ENCODE measurements at regions not wholly inside any gene's neighbourhood (a gene's known extent, or its start where the extent isn't known, plus 50 kb on each side); places are given as distances from the start of the nearest gene placed in this dataset.
"Not testable (repeated sequence)": the region's sequence is repeated elsewhere in the genome, so short reads cannot be mapped to it uniquely, and the experiment has no call there.

DNA sequence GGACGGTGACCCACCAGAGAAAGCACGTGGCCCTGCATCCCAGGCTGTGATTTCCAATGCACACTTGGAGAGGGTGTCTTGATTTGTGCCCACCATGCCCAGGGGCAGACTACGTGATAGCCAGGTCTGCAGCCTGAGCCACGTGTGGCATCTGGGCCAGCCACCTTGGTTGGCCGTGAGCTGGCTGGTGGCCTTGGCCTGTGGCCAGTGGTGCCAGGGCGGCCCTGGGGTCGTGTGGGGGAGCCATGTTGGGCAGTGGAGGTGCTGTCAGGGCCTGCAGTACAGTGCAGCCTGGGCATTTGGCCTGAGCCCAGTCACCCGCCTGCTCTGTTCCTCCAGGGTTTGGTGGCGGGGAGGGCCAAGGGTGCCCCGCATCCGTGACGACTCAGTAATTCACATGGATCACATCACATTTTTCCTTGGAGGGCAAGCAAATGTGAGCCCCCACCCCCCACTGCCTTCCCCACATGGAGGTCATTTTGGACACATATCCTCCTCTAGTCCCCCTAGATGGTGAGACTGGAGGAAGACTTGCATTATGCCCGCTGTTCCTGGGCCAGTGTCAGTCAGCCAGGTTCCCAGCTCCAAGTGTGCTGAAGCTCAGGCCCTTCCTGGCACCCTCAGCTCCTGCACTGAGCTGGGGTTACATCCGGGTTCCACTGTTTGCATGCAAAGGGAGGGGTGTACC is 201.4 kb downstream of the UBE3A start:
- no peak for DNase-seq

DNA sequence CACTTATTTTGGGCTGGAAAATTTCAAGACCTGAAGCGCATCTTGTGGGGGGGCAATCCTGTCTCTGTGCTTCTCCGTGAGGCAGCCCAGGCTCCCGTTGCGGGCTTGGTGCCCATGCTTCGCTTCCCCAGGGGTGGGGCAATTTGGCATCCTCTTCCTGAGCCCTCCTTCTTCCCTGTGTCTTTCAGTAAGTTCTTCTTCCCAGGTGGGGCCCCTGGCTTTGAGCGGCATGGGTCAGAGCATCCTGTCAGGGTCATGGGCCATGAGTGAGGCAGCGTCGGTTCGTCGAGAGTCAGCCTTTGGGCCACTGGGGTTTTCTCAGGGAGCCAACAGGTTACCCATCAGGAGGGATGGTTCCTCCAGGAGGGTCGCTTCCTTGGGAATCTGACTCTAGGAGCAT is 200.7 kb downstream of the UBE3A start:
- no peak for DNase-seq

DNA sequence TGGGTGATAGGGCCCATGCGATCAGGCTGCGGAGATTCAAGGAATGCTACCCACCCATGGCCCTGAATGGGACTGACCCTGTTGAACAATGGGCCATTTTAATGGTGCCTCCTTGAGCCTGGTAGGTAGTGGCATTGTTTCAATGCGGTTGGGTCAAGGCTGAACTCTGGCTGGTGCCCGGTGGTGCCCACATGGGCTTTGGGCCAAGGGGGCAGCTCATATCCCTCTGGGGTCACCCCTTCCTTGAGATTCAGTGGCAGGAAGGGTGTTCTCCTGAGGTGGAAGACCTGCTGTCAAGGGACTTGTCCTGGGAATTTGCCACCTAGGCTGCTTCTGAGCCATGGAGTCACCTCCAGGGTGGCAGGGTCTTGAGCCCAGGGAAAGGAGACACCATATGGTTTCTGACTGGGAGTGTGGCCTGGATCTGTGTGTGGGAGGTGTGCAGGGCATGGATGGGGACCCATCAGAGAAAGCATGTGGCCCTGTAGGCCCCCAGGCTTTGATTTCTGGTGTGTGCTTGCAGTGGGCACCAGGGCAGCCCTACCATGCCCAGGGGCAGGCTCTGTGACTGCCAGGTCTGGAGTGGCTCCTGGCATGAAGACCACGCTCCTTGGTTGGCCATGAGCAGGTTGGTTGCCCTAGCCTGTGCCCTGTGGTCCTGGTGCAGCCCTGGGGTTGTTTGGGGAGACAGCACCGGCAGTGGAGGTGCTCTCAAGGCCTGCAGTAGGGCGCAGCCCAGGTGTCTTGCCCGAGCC is 199.9 kb downstream of the UBE3A start:
- DNase-seq, result no peak

DNA sequence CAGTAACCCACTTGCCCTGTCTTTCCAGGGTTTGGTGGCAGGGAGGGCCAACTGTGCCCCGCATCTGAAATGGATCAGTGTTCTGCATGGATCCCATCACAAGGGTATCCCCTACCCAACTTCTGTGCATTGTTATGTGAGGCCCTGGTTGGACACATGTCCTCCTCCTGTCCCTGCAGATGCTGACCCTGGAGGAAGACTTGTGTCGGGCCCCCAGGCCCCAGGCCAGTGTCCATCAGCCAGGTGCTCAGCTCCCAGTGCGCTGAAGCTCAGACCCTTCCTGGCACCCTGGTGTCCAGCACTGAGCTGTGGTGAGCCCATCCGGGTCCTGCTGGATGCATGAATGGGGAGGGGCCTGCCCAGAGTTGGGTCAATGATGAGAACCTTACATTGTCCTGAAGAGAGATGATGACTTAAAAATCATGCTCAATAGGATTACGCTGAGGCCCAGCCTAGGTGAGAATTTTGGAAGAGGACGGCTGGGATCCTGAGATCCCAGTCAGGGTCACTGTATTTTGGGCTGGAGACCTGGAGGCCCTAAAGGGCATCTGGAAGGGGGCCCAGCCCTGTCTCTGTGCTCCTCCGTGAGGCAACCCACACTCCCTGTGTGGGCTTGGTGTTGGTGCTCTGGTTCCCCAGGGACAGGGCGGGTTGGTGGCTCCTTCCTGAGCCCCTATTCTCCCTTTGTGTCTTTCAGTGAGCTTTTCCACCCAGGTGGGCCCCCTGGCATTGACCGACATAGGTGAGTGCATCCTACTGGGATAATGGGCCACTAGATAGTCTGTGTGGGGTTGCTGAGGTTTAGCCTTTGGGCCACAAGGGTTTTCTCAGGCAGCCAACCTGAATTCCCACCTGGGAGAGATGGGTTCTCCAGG is 199.1 kb downstream of the UBE3A start:
- no peak for DNase-seq

DNA sequence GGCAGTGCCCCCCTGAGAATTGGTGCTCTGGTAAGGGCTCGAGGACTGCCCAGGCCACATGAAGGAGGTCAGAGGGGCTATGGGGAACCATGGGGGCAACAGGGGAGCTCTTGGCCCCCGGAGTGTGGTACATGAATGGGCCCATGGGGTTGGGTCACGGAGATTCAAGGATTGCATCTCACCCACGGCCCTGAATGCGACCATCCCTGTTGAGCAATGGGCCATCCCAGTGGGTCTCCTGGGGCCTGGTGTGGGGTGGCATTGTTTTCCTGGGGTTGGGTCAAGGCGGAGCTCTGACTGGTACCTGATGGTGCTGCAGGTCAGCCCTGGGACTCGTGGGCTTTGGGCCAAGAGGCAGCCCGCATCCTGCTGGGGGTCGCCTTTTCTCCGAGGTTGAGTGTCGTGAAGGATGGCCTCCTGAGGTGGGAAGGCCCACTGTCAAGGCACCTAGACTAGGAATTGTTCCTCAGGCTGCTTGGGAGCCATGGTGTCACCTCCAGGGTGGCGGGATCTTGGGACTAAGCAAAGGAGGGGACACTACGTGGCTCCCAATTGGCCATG is 198.3 kb downstream of the UBE3A start:
- no peak for DNase-seq

DNA sequence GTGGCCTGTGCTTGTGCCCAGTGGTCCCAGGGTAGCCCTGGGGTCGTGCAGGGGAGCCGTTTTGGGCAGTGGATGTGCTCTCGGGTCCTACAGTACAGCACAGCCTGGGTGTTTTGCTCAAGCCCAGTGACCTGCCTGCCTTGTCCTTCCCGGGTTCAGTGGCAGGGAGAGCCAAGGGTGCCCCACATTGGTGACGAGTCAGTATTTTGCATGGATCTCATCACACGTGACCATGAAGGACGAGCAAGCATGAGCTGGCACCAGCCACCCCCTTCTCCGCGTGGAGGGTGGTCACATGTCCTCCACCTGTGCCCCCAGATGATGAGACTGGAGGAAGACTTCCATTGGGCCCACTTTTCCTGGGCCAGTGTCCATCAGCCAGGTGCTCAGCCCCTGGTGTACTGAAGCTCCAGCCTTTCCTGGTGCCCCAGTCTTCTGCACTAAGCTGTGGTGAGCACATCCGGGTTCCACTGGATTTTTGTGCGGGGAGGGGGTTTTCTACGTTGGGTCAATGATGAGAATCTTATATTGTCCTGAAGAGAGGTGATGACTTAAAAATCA is 197.5 kb downstream of the UBE3A start:
- DNase-seq, result no peak

DNA sequence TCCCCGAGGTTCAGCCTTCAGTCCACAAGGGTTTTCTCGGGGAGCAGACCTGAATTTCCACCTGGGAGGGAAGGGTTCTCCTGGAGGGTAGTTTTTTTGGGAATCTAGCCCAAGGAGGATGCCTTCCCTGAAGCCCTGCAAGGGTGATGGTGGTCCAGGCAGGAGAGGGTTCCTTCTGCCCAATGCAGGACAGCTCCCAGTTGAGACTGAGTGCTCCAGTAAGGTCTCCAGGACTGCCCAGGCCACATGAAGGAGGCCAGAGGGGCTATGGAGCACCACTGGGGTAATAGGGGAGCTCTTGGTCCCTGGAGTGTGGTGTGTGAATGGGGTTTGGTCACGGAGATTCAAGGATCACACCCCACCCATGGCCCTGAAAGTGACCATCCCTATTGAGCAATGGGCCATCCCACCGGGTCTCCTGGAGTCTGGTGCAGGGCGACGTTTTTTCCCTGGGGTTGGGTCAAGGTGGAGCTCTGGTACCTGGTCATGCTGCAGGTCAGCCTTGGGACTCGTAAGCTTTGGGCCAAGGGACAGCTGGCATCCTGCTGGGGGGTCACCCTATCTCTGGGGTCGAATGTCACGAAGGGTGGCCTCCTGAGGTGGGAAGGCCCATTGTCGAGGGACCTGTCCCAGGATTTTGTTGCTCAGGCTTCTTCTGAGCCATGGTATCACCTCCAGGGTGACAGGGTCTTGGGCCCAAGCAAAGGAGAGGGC is 196.5 kb downstream of the UBE3A start:
- no peak for DNase-seq

DNA sequence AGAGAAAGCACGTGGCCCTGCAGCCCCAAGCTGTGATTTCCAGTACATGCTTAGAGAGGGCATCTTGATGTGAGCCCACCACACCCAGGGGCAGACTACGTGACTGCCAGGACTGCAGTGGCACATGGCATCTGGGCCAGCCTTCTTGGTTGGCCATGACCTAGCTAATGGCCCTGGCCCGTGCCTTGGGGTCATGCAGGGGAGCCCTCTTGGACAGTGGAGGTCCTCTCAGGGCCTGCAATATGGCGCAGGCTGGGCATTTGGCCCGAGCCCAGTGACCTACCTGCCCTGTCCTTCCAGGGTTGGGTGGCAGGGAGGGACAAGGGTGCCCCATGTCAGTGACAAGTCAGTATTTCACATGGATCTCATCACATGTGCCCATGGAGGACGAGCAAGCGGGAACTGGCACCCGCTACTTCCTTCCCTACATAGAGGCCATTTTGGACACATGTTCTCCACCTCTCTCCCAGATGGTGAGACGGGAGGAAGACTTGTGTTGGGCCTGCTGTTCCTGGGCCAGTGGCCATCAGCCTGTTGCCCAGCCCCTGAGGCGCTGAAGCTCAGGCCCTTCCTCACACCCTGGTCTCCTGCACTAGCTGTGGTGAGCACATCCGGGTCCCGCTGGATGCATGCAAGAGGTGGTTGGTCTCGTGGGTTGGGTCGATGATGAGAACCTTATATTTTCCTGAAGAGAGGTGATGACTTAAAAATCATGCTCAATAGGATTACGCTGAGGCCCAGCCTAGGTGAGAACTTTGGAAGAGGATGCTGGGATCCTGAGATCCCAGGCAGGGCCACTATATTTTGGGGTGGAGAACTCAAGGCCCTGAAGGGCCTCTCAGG is 195.6 kb downstream of the UBE3A start:
- DNase-seq, result no peak

DNA sequence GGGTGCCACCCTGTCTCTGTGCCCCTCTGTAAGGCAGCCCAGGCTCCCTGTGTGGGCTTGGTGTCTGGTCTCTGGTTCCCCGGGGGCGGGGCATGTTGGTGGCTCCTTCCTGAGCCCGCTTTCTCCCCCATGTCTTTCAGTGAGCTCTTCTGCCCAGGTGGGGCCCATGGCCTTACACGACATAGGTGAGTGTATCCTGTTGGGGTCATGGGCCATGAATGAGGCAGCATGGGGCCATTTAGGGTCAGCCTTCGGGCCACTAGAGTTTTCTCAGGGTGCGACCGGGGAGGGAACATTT is 195.1 kb downstream of the UBE3A start:
- DNase-seq, result no peak

DNA sequence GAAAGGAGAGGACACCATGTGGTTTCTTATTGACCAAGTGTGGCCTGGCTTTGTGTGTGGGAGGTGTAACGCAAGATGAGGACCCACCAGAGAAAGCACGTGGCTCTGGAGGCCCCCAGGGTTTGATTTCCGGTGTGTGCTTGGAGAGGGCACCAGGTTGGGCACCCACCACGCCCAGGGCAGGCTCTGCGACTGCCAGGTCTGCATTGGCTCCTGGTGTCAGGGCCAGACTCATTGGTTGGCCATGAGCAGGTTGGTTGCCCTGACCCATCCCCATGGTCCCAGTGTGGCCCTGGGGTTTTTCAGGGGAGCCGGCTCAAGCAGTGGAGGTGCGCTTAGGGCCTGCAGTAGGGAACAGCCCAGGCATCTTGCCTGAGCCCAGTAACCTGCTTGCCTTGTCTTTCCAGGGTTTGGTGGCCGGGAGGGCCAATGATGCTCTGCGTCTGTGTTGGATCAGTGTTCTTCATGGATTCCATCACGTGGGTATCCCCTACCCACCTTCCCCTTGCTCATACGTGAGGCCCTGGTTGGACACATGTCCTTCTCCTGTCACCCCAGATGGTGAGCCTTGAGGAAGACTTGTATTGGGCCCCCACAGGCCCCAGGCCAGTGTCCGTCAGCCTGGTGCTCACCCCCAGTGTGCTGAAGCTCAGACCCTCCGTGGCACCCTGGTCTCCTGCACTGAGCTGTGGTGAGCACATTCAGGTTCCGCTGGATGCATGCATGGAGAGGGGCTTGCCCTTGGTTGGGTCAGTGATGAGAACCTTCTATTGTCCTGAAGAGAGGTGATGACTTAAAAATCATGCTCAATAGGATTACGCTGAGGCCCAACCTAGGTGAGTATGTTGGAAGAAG is 193.9 kb downstream of the UBE3A start:
- no peak for DNase-seq

DNA sequence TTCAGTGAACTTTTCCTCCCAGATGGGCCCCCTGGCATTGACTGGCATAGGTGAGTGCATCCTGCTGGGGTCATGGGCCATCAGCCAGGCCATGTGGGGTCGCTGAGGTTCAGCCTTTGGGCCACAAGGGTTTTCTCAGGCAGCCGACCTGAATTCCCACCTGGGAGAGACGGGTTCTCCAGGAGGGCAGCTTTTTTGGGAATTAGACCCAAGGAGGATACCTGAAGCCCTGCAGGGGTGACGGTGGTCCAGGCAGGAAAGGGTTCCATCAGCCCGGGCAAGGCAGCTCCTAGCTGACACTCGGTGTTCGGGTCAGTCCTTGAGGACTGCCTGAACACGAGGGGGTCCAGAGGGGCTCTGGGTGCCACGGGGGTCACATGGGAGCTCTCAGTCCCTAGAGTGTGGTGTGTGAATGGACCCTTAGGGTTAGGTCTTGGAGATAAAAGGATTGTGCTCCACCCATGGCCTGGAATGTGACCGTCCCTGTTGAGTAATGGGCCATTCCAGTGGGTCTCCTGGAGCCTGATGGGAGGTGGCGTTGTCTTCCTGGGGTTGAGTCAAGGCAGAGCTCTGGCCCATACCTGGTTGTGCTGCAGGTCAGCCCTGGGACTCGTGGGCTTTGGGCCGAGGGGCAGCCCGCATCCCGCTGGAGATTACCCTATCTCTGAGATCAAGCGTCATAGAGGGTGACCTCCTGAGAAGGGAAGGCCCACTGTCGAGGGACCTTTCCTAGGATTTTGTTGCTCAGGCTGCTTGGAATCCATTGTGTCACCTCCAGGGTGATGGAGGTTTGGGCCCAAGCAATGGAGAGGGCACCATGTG is 192.8 kb downstream of the UBE3A start:
- no peak for DNase-seq

DNA sequence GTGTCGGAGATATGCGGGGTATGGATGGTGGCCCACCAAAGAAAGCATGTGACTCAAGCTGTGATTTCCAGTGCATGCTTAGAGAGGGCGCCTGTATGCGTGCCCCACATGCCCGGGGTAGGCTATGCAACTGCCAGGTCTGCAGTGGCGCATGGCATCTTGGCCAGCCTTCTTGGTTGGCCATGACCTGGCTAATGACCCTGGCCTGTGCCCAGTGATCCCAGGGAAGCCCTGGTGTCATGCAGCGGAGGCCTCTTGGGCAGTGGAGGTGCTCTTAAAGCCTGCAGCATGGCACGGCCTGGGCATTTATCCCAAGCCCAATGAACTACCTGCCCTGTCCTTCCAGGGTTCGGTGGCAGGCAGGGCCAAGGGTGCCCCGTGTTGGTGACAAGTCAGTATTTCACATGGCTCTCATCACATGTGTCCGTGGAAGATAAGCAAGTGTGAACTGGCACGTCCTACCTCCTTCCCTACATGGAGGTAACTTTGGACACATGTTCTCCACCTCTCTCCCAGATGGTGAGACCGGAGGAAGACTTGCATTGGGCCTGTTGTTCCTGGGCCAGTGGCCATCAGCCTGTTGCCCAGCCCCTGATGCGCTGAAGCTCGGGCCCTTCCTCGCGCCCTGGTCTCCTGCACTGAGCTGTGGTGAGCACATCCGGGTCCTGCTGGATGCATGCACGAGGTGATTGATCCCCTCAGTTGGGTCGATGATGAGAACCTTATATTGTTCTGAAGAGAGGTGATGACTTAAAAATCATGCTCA is 192.0 kb downstream of the UBE3A start:
- no peak for DNase-seq

DNA sequence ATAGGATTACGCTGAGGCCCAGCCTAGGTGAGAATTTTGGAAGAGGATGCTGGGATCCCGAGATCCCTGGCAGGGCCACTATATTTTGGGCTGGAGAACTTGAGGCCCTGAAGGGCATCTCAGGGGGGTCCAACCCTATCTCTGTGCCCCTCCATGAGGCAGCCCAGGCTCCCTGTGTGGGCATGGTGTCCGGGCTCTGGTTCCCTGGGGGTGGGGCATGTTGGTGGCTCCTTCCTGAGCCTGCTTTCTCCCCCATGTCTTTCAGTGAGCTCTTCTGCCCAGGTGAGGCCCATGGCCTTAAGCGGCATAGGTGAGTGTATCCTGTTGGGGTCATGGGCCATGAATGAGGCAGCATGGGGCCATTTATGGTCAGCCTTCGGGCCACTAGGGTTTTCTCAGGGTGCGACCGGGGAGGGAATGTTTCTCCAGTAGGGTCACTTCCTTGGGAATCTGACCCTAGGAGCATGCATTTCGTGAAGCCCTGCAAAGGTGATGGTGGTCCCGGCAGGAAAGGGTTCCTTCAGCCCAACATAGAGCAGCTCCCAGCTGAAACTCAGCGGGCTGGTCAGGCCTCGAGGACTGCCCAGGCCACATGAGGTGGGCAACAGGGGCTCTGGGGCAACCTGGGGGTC is 191.3 kb downstream of the UBE3A start:
- DNase-seq, result no peak

DNA sequence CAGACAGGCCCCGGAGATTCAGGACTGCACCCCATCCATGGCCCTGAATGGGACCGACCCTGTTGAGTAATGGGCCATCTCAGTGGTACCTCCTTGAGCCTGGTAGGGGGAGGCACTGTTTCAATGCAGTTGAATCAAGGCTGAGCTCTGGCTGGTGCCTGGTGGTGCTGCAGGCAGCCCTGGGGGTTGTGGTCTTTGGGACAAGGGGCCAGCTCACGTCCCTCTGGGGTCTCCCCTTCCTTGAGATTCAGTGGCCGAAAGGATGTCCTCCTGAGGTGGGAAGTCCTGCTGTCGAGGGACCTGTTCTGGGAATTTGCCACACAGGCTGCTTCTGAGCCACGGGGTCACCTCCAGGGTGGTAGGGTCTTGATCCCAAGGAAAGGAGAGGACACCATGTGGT is 190.7 kb downstream of the UBE3A start:
- not testable (repeated sequence) for DNase-seq

DNA sequence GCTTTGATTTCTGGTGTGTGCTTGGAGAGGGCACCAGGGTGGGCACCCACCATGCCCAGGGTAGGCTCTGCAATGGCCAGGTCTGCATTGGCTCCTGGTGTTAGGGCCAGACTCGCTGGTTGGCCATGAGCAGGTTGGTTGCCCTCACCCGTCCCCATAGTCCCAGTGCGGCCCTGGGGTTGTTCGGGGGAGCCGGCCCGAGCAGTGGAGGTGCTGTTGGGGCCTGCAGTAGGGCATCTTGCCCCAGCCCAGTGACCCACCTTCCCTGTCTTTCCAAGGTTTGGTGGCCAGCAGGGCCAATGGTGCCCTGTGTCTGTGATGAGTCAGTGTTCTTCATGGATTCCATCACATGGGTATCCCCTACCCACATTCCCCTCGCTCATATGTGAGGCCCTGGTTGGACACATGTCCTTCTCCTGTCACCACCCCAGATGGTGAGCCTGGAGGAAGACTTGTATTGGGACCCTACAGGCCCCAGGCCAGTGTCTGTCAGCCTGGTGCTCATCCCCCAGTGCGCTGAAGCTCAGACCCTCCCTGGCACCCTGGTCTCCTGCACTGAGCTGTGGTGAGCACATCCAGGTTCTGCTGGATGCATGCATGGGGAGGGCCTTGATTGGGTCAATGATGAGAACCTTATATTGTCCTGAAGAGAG is 190.1 kb downstream of the UBE3A start:
- no peak for DNase-seq

DNA sequence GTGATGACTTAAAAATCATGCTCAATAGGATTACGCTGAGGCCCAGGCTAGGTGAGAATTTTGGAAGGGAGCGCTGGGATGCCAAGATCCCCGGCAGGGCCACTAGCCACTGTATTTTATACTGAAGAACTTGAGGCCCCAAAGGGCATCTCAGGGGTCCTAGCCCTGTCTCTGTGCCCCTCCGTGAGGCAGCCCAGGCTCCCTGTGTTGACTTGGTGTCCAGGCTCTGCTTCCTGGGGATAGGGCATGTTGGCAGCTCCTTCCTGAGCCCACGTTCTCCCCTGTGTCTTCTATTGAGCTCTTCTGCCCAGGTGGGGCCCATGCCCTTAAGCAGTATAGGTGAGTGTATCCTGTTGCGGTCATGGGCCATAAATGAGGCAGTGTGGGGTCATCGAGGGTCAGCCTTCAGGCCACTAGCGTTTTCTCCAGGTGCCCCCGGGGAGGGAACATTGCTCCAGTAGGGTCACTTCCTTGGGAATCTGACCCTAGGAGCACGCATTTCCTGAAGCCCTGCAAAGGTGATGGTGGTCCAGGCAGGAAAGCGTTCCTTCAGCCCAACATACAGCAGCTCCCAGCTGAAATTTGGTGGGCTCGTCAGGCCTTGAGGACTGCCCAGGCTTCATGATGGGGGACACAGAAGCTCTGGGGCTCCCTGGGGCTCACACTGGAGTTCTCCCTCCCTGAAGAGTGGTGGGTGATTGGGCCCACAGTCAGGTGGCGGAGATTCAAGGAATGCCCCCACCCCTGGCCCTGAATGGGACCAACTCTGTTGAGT is 189.4 kb downstream of the UBE3A start:
- DNase-seq, result no peak

DNA sequence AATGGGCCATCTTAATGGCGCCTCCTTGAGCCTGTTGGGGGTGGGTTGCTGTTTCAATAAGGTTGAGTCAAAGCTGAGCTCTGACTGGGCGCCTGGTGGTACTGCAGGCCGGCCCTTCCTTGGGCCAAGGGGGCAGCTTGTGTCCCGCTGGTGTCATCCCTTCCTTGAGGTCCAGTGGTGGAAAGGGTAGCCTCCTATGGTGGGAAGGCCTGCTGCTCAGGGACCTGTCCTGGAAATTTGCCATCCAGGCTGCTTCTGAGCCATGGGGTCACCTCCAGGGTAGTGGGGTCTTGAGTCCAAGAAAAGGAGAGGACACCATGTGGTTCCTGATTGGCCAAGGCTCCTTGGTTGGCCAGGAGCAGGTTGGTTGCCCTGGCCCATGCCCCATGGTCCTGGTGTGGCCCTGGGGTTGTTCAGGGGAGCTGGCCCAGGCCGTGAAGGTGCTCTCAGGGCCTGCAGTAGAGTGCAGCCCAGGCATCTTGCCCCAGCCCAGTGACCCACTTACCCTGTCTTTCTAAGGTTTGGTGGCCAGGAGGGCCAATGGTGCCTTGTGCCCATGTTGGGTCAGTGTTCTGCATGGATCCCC is 188.7 kb downstream of the UBE3A start:
- DNase-seq, result no peak

All from NCI-H82 (cell line).